Bronchial epithelial cell (primary cell): ENCODE measurements at regions not wholly inside any gene's neighbourhood (a gene's known extent, or its start where the extent isn't known, plus 50 kb on each side); places are given as distances from the start of the nearest gene placed in this dataset.

Experiments used
- DNase-seq: peaks from one replicate; pipeline ENCODE4 v3.0.0-alpha.2; 2010; ENCODE audit warnings: low read depth
- FAIRE-seq: peaks from 2 replicates; lab custom pipeline; 2011; peaks lifted over from hg19 to GRCh38; lab: Jason Lieb, UNC
- H3K27me3 ChIP-seq: 2 replicates; pipeline ENCODE4 v1.5.1; 2011; ENCODE audit warnings: low read length; ENCODE audit not compliant: control insufficient read depth, insufficient read depth
- H3K36me3 ChIP-seq: 2 replicates; pipeline ENCODE4 v1.5.1; 2011; ENCODE audit warnings: low read length; ENCODE audit not compliant: control insufficient read depth, insufficient read depth
- H3K4me3 ChIP-seq: 2 replicates; pipeline ENCODE4 v1.5.1; 2011; ENCODE audit warnings: mild to moderate bottlenecking, low read depth, low read length, control low read depth
- TF ChIP-seq, protein P1 (sequence below): IDR thresholded peaks from 2 replicates; pipeline ENCODE4 v1.5.1; 2011; ENCODE audit warnings: mild to moderate bottlenecking, moderate library complexity, low read length, control low read depth, inconsistent platforms; ENCODE audit not compliant: insufficient read depth, severe bottlenecking

DNA sequence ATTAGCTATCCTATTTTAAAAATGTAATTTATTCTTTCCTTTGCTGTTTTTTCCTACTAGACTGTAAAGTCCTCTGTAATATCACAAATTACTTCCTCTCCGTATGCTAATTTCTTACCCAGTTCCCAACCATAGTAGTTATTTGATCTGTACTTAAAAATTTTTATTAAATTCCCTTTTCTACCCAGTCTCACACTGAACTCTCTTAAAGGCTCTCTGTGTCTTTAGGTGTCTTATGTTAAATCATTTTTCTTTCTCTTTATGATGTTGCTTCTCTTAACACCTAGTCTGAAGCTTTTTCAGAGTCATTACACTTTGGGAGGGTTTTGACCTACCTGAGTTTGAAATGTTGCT is 378.6 kb downstream of the NSUN3 start:
- TF ChIP-seq, protein P1, sequence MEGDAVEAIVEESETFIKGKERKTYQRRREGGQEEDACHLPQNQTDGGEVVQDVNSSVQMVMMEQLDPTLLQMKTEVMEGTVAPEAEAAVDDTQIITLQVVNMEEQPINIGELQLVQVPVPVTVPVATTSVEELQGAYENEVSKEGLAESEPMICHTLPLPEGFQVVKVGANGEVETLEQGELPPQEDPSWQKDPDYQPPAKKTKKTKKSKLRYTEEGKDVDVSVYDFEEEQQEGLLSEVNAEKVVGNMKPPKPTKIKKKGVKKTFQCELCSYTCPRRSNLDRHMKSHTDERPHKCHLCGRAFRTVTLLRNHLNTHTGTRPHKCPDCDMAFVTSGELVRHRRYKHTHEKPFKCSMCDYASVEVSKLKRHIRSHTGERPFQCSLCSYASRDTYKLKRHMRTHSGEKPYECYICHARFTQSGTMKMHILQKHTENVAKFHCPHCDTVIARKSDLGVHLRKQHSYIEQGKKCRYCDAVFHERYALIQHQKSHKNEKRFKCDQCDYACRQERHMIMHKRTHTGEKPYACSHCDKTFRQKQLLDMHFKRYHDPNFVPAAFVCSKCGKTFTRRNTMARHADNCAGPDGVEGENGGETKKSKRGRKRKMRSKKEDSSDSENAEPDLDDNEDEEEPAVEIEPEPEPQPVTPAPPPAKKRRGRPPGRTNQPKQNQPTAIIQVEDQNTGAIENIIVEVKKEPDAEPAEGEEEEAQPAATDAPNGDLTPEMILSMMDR, result no peak
- no peak for FAIRE-seq
- H3K4me3 ChIP-seq, result no peak overlapping the region

GRCh38 chr3:94453864-94454263 is 391.0 kb downstream of the NSUN3 start:
- DNase-seq (no peak), FAIRE-seq (no peak)
- no peak overlapping the region for H3K4me3 ChIP-seq
- peaks cover 1% of the 10 kb centered on the region for H3K27me3 ChIP-seq
- TF ChIP-seq, protein P1, result no peak
- no peaks in the 10 kb centered on the region for H3K36me3 ChIP-seq

More for the DNA sequence above, 378.6 kb downstream of the NSUN3 start:
- Histone ChIP-seq H3K27me3 (no peaks in the 10 kb centered on the region), H3K36me3 (no peaks in the 10 kb centered on the region)
- no peak for DNase-seq

DNA sequence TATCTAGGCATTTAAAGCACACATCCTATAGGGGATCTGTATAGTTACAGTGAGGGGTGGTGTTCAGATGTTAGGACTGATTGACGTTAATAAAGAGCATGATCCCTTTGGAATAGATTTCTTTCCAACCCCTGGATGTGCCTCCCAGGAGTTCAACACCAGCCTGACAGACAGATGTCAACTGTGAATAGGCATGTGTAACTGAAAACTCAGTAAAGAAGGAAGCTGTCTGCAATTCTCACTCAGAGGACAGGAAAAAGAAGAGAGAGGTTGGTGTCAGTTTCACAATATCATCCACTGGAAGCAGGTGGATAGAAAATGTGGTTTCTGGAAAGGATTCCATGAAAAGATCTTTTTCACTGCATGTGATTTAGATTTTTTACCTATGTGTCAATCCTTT is 396.3 kb downstream of the NSUN3 start:
- H3K27me3 ChIP-seq, result no peaks in the 10 kb centered on the region
- TF ChIP-seq, protein P1, result no peak
- no peak for FAIRE-seq

DNA sequence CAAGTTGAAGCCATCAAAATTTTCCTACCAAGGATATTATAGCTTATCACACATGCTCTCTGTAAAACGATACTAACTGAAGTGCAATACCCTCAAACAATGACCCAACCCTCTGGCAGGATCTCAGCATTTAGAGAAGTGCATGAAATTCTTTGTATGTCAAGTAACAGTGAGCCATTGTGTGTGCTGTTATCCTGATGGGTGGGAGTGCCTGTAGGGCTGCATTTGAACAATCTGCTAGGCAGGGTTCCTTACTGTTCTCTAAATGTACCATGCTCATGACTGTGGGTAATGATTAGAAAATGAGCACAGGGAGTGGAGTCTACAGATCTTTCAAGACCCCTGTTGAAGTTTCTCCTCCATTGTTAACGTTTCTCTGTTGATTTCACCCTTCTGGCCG is 398.1 kb downstream of the NSUN3 start:
- no peak overlapping the region for H3K4me3 ChIP-seq
- no peak for DNase-seq
- FAIRE-seq, result no peak
- TF ChIP-seq, protein P1, result no peak
- H3K36me3 ChIP-seq, result no peaks in the 10 kb centered on the region
- no peaks in the 10 kb centered on the region for H3K27me3 ChIP-seq

More for the DNA sequence above, 396.3 kb downstream of the NSUN3 start:
- H3K36me3 ChIP-seq, result no peaks in the 10 kb centered on the region
- no peak for DNase-seq
- no peak overlapping the region for H3K4me3 ChIP-seq

GRCh38 chr3:94462931-94463330 is 400.1 kb downstream of the NSUN3 start:
- DNase-seq, result no peak
- no peak for FAIRE-seq
- Histone ChIP-seq H3K4me3 (no peak overlapping the region), H3K36me3 (no peaks in the 10 kb centered on the region), H3K27me3 (no peaks in the 10 kb centered on the region)
- TF ChIP-seq, protein P1, result no peak

DNA sequence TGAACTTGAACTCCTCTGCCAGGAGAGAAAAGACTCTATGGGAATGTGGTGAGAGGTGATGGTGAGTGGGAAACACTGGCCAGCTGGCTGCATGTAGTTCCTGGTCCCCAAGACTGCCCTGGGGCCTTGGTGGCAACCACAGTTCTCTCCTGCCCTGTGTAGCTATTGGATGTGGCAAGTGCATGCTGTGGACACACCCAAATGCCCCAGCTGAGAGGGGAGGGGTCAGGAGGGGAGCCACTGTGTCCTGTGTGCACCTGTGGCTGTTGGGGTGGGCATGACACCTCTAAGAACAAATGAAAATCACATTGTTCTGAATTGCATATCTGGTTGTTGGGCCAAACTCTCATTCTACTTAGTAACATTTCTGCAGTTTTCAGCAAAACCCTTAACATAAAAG is 409.6 kb downstream of the NSUN3 start:
- FAIRE-seq (no peak), DNase-seq (no peak)
- Histone ChIP-seq H3K4me3 (no peak overlapping the region), H3K27me3 (no peaks in the 10 kb centered on the region), H3K36me3 (no peaks in the 10 kb centered on the region)
- TF ChIP-seq, protein P1, result no peak
